HepG2 (cell line): ENCODE measurements at regions not wholly inside any gene's neighbourhood (a gene's known extent, or its start where the extent isn't known, plus 50 kb on each side); places are given as distances from the start of the nearest gene placed in this dataset.

ENCODE experiments used
- ATAC-seq: fragments of 200-7000 bp; cut with Tn5 transposase; 3 replicates; pipeline ENCODE4 v1.9.1; 2020; ENCODE audit warnings: mild to moderate bottlenecking, moderate library complexity
- BruUV-seq: library from RNA; stranded (reverse); fragments of 400-500 nt; replicated peaks from 2 replicates; lab custom pipeline; 2021; lab: Mats Ljungman, UMichigan
- CTCF ChIA-PET: fragments of 300-600 bp; formaldehyde crosslinking; extraction: SDS; loops from one replicate; lab custom pipeline; 2021; ENCODE audit warnings: low total read pairs, inconsistent platforms, low intra/inter-chr PET ratio; lab: Yijun Ruan, JAX
- POLR2A ChIA-PET: fragments of 350-600 bp; sonication (Branson Sonifier 250); formaldehyde crosslinking; loops from one replicate; lab custom pipeline; 2020; ENCODE audit warnings: antibody characterized with exemption, inconsistent platforms; lab: Yijun Ruan, JAX
- DNase-seq: peaks from one replicate; pipeline ENCODE4 v3.0.0-alpha.2; 2015; ENCODE audit warnings: low spot score
- FAIRE-seq: peaks from 3 replicates; lab custom pipeline; 2011; peaks lifted over from hg19 to GRCh38; lab: Jason Lieb, UNC
- H2AFZ ChIP-seq: one replicate; pipeline ENCODE4 v1.6.1; 2011; ENCODE audit warnings: low read length, inconsistent platforms
- H3K27ac ChIP-seq: fragments of 300-600 bp; 3 replicates; pipeline ENCODE4 v1.8.0; 2011; ENCODE audit warnings: mixed run types, mild to moderate bottlenecking, mixed read lengths, low read length, inconsistent platforms; ENCODE audit not compliant: insufficient read depth; ENCODE audit errors: extremely low read length
- H3K27me3 ChIP-seq, 2 experiments: fragments of 200-600 bp in 1 of 2; 2 replicates in 1 of 2; 3 replicates in 1 of 2; pipeline versions ENCODE4 v1.6.0 to v1.8.0; 2011; ENCODE audit warnings: low read length in 2 of 2, mild to moderate bottlenecking in 2 of 2, moderate library complexity in 2 of 2, inconsistent platforms in 1 of 2; ENCODE audit not compliant: insufficient read depth in 2 of 2, control insufficient read depth in 1 of 2
- H3K36me3 ChIP-seq, 2 experiments: fragments of 200-600 bp in 1 of 2; replicated peaks in 1 of 2; 2 replicates in 1 of 2; 3 replicates in 1 of 2; pipeline versions ENCODE4 v1.5.1 to v1.8.0; 2011; ENCODE audit warnings: low read length in 2 of 2, inconsistent platforms in 1 of 2; ENCODE audit not compliant: insufficient read depth in 2 of 2, control insufficient read depth in 1 of 2
- H3K4me1 ChIP-seq: 2 replicates; pipeline ENCODE4 v1.5.1; 2012; ENCODE audit warnings: low read length, inconsistent platforms; ENCODE audit not compliant: insufficient read depth
- H3K4me2 ChIP-seq: 2 replicates; pipeline ENCODE4 v1.6.0; 2011; ENCODE audit warnings: low read depth, low read length, inconsistent platforms
- H3K4me3 ChIP-seq, 3 experiments: fragments of 200-600 bp in 1 of 3; sonication (generic), shearing (Covaris generic) in 1 of 3; replicated peaks in 1 of 3; 2 replicates each; pipeline ENCODE4 v1.5.1; 2011 to 2016; ENCODE audit warnings: low read length in 3 of 3, inconsistent platforms in 2 of 3, low read depth in 2 of 3, mild to moderate bottlenecking in 2 of 3, control low read depth in 1 of 3, mixed read lengths in 1 of 3; ENCODE audit not compliant: insufficient read depth in 1 of 3
- H3K79me2 ChIP-seq: one replicate; pipeline ENCODE4 v1.6.1; 2011; ENCODE audit warnings: low read length, inconsistent platforms; ENCODE audit not compliant: insufficient read depth
- H3K9ac ChIP-seq: 2 replicates; pipeline ENCODE4 v1.6.0; 2011; ENCODE audit warnings: mild to moderate bottlenecking, low read depth, low read length, inconsistent platforms; ENCODE audit not compliant: insufficient read depth
- H3K9me3 ChIP-seq: 2 replicates; pipeline ENCODE4 v1.5.1; 2012; ENCODE audit warnings: mild to moderate bottlenecking, low read length
- H4K20me1 ChIP-seq: 2 replicates; pipeline ENCODE4 v1.6.0; 2011; ENCODE audit warnings: inconsistent platforms, mild to moderate bottlenecking, low read length, moderate library complexity; ENCODE audit not compliant: insufficient read depth
- EED ChIP-seq: sonication (generic); formaldehyde crosslinking; IDR thresholded peaks from 2 replicates; pipeline ENCODE4 v1.5.0; 2020; ENCODE audit warnings: mild to moderate bottlenecking, missing genetic modification reagents
- ELF1 ChIP-seq: sonication (generic); formaldehyde crosslinking; IDR thresholded peaks from 2 replicates; pipeline ENCODE4 v1.4.0; 2020; ENCODE audit warnings: missing genetic modification reagents
- ETV6 ChIP-seq: sonication (generic); formaldehyde crosslinking; conservative IDR thresholded peaks from 2 replicates; pipeline ENCODE4 v1.4.0; 2020; ENCODE audit warnings: missing genetic modification reagents
- IKZF5 ChIP-seq: IDR thresholded peaks from 2 replicates; pipeline ENCODE4 v1.6.1; 2018; ENCODE audit warnings: missing genetic modification reagents, mild to moderate bottlenecking, missing compliant biosample characterization
- RBM39 ChIP-seq: fragments of 200-400 bp; formaldehyde crosslinking; IDR thresholded peaks from one replicate; pipeline ENCODE4 v1.6.1; 2018; ENCODE audit warnings: antibody characterized with exemption, mild to moderate bottlenecking, low read depth, low read length; ENCODE audit not compliant: poor library complexity, severe bottlenecking
- SMAD1 ChIP-seq: sonication (generic); formaldehyde crosslinking; IDR thresholded peaks from 2 replicates; pipeline ENCODE4 v1.4.0; 2020; ENCODE audit warnings: missing genetic modification reagents, low read depth, mild to moderate bottlenecking, borderline replicate concordance
- SRSF4 ChIP-seq: fragments of 200-400 bp; formaldehyde crosslinking; IDR thresholded peaks from one replicate; pipeline ENCODE4 v1.6.1; 2018; ENCODE audit warnings: mild to moderate bottlenecking, low read depth, low read length, moderate library complexity; ENCODE audit not compliant: poor library complexity, severe bottlenecking
- TBX3 ChIP-seq: fragments of 450-650 bp; IDR thresholded peaks from 2 replicates; pipeline ENCODE4 v1.6.1; 2017; ENCODE audit warnings: antibody characterized with exemption, mild to moderate bottlenecking, inconsistent platforms, borderline replicate concordance
- THAP9 ChIP-seq: sonication (generic); formaldehyde crosslinking; IDR thresholded peaks from 2 replicates; pipeline ENCODE4; 2020; ENCODE audit warnings: missing genetic modification reagents, mild to moderate bottlenecking, borderline replicate concordance
- WIZ ChIP-seq: sonication (generic); formaldehyde crosslinking; IDR thresholded peaks from 2 replicates; pipeline ENCODE4 v1.5.1; 2020; ENCODE audit warnings: mild to moderate bottlenecking, missing genetic modification reagents
- ZBTB7A ChIP-seq: sonication (generic); formaldehyde crosslinking; IDR thresholded peaks from 2 replicates; pipeline ENCODE4 v1.8.0; 2022; ENCODE audit warnings: mild to moderate bottlenecking, missing genetic modification reagents
- ZNF333 ChIP-seq: sonication (generic); formaldehyde crosslinking; IDR thresholded peaks from 2 replicates; pipeline ENCODE4 v1.4.0; 2020; ENCODE audit warnings: mild to moderate bottlenecking, missing genetic modification reagents, borderline replicate concordance
- WGBS: methylation state at CpG from one replicate; pipeline ENCODE4 v1.1.6; 2017; ENCODE audit warnings: low lambda C conversion rate; 5-methylcytosine and 5-hydroxymethylcytosine counted together
- in situ Hi-C: cut with HindIII; loops from 2 replicates; pipeline ENCODE4 v1.10.0; 2017; ENCODE audit warnings: low pct_unique_long_range_greater_than_20kb; ENCODE audit not compliant: extremely low pct_ligation_motif_present
- intact Hi-C: fragments of 100-400 bp; cut with micrococcal nuclease; formaldehyde crosslinking; loops from one replicate; pipeline ENCODE4 v1.10.0; 2022; ENCODE audit not compliant: unreplicated experiment
- TF ChIP-seq, protein P1 (sequence below), 2 experiments: sonication (generic) in 1 of 2; formaldehyde crosslinking in 1 of 2; IDR thresholded peaks; 2 replicates each; pipeline versions ENCODE4 v1.6.1 to v1.9.0; 2014 to 2022; ENCODE audit warnings: antibody characterized with exemption in 1 of 2, borderline replicate concordance in 1 of 2, inconsistent platforms in 1 of 2, low read depth in 1 of 2, missing genetic modification reagents in 1 of 2

GRCh38 chr3:24965706-24966385 is 462.2 kb upstream of the RARB start (continued):
- TF ChIP-seq TBX3 (no peak), SRSF4 (no peak), ZNF333 (no peak), THAP9 (CRISPR knock-in tag) (no peak)

DNA sequence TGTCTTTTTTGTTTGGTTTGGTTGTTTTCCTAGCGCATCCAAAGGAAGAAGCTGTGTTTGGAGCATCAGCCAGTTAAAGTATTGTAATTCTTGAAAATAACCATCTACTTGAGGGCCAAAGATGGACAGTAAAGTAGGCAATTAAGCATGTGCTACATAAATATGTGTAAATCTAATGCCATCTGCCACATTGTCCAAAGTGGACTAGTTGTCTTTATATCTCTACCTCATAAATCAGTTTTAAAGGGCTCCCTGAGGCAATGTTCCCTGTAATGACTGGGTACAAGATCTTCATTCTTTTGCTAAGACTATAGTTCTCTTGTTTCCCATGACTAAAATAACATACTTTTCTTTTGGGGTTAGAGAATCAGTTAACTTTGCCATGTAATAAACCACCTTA is 460.0 kb upstream of the RARB start:
- Histone ChIP-seq H3K4me2 (no peak overlapping the region), H3K36me3 (no peaks in the 10 kb centered on the region), H3K4me3 (no peak overlapping the region), H3K4me1 (no peaks in the 10 kb centered on the region), H3K79me2 (no peaks in the 10 kb centered on the region), H4K20me1 (0 out of 2 replicates have a peak, but pooled peaks cover 2% of the 10 kb centered on the region), H2AFZ (no peak overlapping the region), H3K27ac (no peak overlapping the region), H3K9ac (no peak overlapping the region), H3K9me3 (no peaks in the 10 kb centered on the region), H3K27me3 (no peaks in the 10 kb centered on the region)
- in situ Hi-C loops (loop anchor here (10.0 kb wide), 1 partner anchor 627 kb away; no protein-coding TSS in a partner anchor), intact Hi-C loops (no loop called here)
- ATAC-seq (no peak), DNase-seq (no peak), FAIRE-seq (no peak)
- BruUV-seq: no TSS peak
- ChIA-PET CTCF (no interaction called here), POLR2A (no interaction called here)
- 0% methylated on average over 1 of the region's 1 CpG for WGBS
- TF ChIP-seq ZBTB7A (CRISPR knock-in tag): no peak
- no peak for TF ChIP-seq RBM39
- TF ChIP-seq, protein P1, sequence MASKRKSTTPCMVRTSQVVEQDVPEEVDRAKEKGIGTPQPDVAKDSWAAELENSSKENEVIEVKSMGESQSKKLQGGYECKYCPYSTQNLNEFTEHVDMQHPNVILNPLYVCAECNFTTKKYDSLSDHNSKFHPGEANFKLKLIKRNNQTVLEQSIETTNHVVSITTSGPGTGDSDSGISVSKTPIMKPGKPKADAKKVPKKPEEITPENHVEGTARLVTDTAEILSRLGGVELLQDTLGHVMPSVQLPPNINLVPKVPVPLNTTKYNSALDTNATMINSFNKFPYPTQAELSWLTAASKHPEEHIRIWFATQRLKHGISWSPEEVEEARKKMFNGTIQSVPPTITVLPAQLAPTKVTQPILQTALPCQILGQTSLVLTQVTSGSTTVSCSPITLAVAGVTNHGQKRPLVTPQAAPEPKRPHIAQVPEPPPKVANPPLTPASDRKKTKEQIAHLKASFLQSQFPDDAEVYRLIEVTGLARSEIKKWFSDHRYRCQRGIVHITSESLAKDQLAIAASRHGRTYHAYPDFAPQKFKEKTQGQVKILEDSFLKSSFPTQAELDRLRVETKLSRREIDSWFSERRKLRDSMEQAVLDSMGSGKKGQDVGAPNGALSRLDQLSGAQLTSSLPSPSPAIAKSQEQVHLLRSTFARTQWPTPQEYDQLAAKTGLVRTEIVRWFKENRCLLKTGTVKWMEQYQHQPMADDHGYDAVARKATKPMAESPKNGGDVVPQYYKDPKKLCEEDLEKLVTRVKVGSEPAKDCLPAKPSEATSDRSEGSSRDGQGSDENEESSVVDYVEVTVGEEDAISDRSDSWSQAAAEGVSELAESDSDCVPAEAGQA (IDR thresholded peaks at IDR 0.05; ENCODE audit: low read depth): no peak
- TF ChIP-seq, protein P1 (CRISPR knock-in tag; IDR thresholded peaks at IDR 0.05; ENCODE audit: borderline replicate concordance): no peak
- TF ChIP-seq WIZ (CRISPR knock-in tag): no peak
- no peak for TF ChIP-seq SMAD1 (CRISPR knock-in tag)
- no peak for TF ChIP-seq EED (CRISPR knock-in tag)
- TF ChIP-seq ETV6 (CRISPR knock-in tag): no peak
- no peak for TF ChIP-seq IKZF5 (CRISPR knock-in tag)
- TF ChIP-seq ELF1 (CRISPR knock-in tag): no peak
